ENCODE measurements at regions not wholly inside any gene's neighbourhood (a gene's known extent, or its start where the extent isn't known, plus 50 kb on each side); places are given as distances from the start of the nearest gene placed in this dataset.
"Not testable (repeated sequence)": the region's sequence is repeated elsewhere in the genome, so short reads cannot be mapped to it uniquely, and the experiment has no call there.

DNA sequence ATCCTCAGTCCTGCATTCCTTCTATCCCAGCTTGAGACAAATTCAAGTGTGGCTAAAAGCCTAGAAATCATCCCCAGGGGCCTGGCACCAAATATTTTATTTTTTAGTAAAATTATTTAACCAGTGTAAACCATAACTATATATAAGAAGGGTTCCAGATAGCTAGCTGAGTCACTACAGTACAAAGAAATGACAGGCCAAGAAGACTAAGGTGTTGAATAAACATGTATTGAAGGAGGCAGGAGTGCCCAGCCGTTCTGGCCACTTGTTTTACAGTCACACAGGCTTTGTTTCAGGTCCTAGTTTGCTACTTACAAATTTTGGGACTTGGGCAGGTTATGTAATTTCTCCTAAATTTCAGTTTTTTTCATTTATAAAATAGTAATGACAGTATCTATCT, 225.9 kb upstream of the PITX2 start:
- no peak for DNase-seq (ENCODE audit: low spot score)

- DNase-seq (ENCODE audit: low spot score), result no peak
Measured at GRCh38 chr4:110849461-110849860, 226.6 kb upstream of the PITX2 start.

- DNase-seq (ENCODE audit: low spot score), result peak; percentile 41
Measured at GRCh38 chr4:110850461-110851442, 227.9 kb upstream of the PITX2 start.

DNA sequence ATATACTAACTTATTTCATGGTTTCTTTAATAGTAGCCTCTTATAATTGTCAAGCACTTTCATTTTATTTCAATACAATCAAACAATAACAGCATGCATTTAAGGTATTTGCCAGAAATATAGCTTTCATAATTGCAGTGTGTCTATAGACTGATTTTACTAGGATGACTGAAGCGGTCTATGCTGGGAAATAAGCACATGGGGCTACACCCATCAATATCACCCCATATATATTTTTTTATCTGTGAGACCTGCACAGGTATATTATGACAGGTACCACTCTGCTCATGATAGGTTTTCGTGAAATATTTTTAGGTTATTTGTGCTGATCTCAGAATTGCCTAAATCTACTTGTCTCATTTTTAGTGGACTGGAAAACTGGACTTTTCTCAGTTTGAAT, 229.1 kb upstream of the PITX2 start:
- DNase-seq (ENCODE audit: low spot score), result no peak

- no peak for DNase-seq (ENCODE audit: low spot score)
Measured at GRCh38 chr4:110852793-110853192, 229.9 kb upstream of the PITX2 start.

DNA sequence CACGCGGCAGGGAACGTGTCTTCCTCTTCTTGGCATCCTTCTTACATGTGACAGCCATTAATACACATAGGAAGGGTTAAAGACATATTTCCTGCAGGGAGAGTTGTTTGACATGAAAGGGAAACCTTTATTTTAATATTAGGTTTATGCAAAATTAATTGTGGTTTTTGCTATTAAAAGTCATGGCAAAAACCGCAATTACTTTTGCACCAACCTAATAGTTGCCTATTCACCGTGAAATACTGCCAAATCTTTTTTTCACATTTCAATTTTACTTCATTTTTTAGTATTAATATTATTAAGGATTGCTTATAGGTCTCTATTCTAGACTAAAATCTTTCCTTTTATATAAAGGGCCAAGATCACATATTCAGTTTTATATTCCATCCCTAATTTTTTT, 230.4 kb upstream of the PITX2 start:
- no peak for DNase-seq (ENCODE audit: low spot score)

GRCh38 chr4:110854021-110854678, 231.3 kb upstream of the PITX2 start:
- peak; percentile 76 for DNase-seq (ENCODE audit: low spot score)

- DNase-seq (ENCODE audit: low spot score), result no peak
Measured at GRCh38 chr4:110860125-110860524, 237.2 kb upstream of the PITX2 start.

- DNase-seq (ENCODE audit: low spot score), result no peak
Measured at GRCh38 chr4:110860901-110861300, 238.0 kb upstream of the PITX2 start.

- peak; percentile 52 for DNase-seq (ENCODE audit: low spot score)
Measured at GRCh38 chr4:110865611-110866259, 242.9 kb upstream of the PITX2 start.

- no peak for DNase-seq (ENCODE audit: low spot score)
Measured at GRCh38 chr4:110867251-110867960, 244.5 kb upstream of the PITX2 start.

- DNase-seq (ENCODE audit: low spot score), result no peak
Measured at GRCh38 chr4:110867981-110868720, 245.3 kb upstream of the PITX2 start.

DNA sequence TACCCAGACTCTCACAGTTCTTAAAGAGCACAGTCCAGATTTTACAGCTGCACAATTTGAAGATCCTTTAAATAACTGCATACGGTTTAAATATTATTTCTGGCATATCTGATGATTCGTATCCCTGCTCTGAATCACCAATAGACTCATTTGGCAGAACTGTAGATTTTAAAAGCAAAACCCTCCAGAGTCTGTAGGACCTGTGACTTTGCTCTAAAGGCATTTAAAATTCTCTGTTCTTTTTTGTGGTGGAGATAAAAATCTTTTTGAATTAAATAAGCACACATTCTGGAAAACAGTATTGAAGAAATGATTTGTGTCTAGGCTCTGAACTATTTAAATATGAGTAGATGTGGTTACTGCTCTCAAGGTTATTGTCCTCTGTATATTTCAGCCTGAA, 246.2 kb upstream of the PITX2 start:
- DNase-seq (ENCODE audit: low spot score), result no peak

DNA sequence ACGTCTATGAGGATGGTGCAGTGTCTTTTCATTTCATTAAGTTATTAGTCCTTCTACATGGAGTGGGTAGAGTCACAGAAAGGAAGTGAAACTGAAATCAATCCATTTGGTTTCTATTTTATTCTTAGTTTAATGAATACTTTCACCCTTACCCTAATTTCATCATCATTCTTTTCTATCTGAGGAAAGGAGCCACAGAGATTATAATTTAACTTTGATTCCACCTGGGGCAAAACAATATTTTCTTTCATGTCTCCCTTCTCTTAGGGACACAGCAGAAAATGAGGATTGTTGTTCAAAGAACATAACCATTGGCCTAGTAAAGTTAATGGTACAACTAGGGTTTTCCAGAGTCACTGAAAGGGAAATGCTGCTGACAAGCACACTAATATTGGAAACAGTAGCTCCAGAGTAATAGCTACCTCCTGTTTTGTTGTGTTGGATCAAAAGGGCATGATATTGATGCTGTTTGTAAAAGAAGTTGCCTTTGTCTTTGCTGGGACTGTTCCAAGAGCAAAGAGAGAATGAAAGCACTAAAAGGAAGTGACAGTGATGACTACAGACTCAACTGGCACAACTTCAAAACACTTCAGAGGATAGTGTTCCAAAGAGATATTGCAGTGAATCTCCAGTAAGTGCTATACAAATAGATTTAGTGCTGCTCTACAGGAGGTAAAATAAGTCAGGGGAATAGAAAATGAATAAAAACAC, 247.1 kb upstream of the PITX2 start:
- peak; percentile 52 for DNase-seq (ENCODE audit: low spot score)

- DNase-seq (ENCODE audit: low spot score), result not testable (repeated sequence)
Measured at GRCh38 chr4:110876214-110876613, 253.3 kb upstream of the PITX2 start.

DNA sequence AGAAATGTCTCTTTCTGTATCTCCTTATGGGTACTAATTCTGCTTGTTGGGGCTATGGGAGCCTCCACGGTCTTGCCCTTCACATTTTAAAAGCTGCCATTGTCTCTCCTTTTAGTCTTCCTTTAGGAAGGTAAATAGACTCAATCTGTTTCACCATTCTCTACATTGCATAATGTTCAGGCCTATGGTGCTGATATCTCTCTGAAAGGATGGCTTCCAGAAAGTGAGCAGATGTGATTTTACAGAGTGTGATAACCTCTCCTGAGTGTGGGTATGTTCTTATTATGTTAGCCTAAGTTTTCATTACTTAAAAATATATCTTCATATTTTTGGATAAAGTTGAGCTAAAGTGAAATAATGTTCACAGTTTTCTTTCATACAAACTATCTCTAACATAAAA, 254.0 kb upstream of the PITX2 start:
- DNase-seq (ENCODE audit: low spot score), result no peak

DNA sequence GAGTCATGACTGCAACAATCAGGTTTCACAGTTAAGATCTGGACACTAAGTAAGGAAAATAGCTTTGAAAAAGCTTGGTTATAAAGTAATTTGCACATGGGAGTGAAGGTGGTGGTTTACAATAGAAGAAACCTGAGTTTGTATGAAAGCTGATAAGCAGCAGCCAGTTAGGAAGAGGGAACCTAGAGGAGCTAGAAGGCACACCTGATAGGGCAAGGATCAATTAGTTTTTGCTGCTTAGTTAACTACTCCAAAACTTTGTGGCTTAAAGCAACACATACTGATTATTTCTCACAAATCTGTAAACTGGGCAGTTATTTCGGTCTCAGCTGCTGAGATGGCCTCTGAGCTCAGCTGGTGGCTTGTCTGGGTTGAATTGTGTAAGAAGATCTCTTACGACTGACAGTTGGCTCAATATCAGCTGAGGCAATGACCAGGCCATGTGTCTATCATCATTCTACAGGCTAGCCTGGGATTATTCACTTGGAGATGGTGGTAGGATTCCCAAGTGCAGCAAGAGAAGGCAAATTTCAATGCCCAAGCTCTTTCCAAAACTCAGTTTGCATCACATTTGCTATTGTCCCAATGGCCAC, 255.0 kb upstream of the PITX2 start:
- no peak for DNase-seq (ENCODE audit: low spot score)

GRCh38 chr4:110878413-110878812, 255.5 kb upstream of the PITX2 start:
- peak; percentile 44 for DNase-seq (ENCODE audit: low spot score)

DNA sequence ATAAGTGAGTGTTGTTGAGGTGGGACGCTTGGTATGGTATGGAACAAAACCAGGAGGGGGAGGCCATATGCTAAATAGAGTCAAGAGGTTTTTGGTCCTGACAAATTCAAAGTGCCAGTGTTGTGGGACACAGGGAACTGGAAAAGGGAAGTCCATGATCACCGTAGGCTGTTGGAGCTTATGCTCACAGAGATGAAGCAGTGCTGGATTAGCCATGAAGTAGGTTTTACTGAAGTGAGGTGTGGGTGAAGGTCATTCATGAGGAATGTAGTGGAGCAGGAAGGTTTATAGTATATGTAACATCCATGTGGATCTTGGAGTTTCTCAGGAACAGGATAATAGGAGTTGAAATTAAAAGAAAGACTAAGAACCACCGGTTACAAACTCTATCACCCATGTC, 256.1 kb upstream of the PITX2 start:
- no peak for DNase-seq (ENCODE audit: low spot score)

- DNase-seq (ENCODE audit: low spot score), result no peak
Measured at GRCh38 chr4:110886270-110886669, 263.4 kb upstream of the PITX2 start.
